Small intestine (tissue), 7 donors: ENCODE measurements at regions not wholly inside any gene's neighbourhood (a gene's known extent, or its start where the extent isn't known, plus 50 kb on each side); places are given as distances from the start of the nearest gene placed in this dataset.
"Not testable (repeated sequence)": the region's sequence is repeated elsewhere in the genome, so short reads cannot be mapped to it uniquely, and the experiment has no call there.

ENCODE experiments used
- DNase-seq, 2 donors: peaks; one replicate each; pipeline versions ENCODE4 v3.0.0 to v3.0.0-alpha.2; 2013
- FAIRE-seq: peaks from 2 replicates; lab custom pipeline; 2012; peaks lifted over from hg19 to GRCh38; lab: Jason Lieb, UNC
- H3K27ac ChIP-seq, 3 donors: one replicate each; pipeline ENCODE4 v1.5.1; 2013; ENCODE audit warnings: low read length in 2 of 3, mild to moderate bottlenecking in 2 of 3, control low read depth in 1 of 3, inconsistent platforms in 1 of 3, low read depth in 1 of 3, moderate library complexity in 1 of 3
- H3K27me3 ChIP-seq, 3 donors: one replicate each; pipeline ENCODE4 v1.6.1; 2013; ENCODE audit warnings: low read length in 3 of 3, inconsistent platforms in 1 of 3; ENCODE audit not compliant: control insufficient read depth in 3 of 3, insufficient read depth in 3 of 3
- H3K36me3 ChIP-seq, 3 donors: one replicate each; pipeline ENCODE4 v1.6.1; 2013; ENCODE audit warnings: low read length in 3 of 3, inconsistent platforms in 1 of 3, low read depth in 1 of 3, mild to moderate bottlenecking in 1 of 3, moderate library complexity in 1 of 3; ENCODE audit not compliant: control insufficient read depth in 3 of 3, insufficient read depth in 2 of 3
- H3K4me1 ChIP-seq, 3 donors: one replicate each; pipeline ENCODE4 v1.6.1; 2013; ENCODE audit warnings: low read length in 2 of 3, inconsistent platforms in 1 of 3, low read depth in 1 of 3, mild to moderate bottlenecking in 1 of 3, moderate library complexity in 1 of 3; ENCODE audit not compliant: control insufficient read depth in 3 of 3, insufficient read depth in 2 of 3
- H3K4me3 ChIP-seq, 3 donors: one replicate each; pipeline ENCODE4 v1.5.1; 2013; ENCODE audit warnings: low read length in 3 of 3, control low read depth in 1 of 3, inconsistent platforms in 1 of 3, low read depth in 1 of 3, mild to moderate bottlenecking in 1 of 3, moderate library complexity in 1 of 3
- H3K9me3 ChIP-seq, 2 donors: one replicate each; pipeline ENCODE4 v1.6.1; 2013; ENCODE audit warnings: low read depth in 1 of 2, low read length in 1 of 2; ENCODE audit not compliant: control insufficient read depth in 2 of 2, insufficient read depth in 1 of 2
- WGBS, 3 donors: extraction: QIAGEN DNeasy Blood & Tissue Kit; methylation state at CpG; one replicate each; pipeline ENCODE4 v1.1.7; 2013; 5-methylcytosine and 5-hydroxymethylcytosine counted together
- donor health status: healthy with polysubstance abuse.
- donor health status: control.
- donor health status: control.
- donor health status: Bipolar disorder and iron deficiency.
- donor health status: healthy.

DNA sequence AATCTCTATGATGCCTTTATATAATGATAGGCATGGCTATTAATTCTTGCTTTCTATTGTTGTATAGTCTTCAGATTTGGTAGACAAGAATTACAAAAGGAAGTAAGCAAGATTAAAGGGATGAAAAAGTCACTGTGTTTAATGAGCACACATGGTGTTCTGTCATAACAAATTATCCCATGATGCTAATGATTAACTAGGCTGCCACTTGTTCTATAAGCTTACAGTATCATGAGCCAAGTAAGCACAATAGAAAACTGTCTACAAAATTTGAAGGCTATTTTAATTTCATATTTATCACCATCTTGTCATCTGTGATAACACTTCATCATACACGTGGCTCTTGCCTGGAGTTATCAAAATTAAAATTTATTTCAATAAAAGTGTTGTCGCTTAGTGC is 466.7 kb downstream of the GASK1B start:
- H3K27me3 ChIP-seq, result no peaks in the 10 kb centered on the region
- 19 to 53% (median 32%) methylated on average over 2 of the region's 2 CpGs for WGBS, 3 donors
- no peak overlapping the region for H3K4me3 ChIP-seq
- H3K4me1 ChIP-seq, result no peaks in the 10 kb centered on the region
- peak; percentile 64 to 67 for DNase-seq
- no peaks in the 10 kb centered on the region for H3K36me3 ChIP-seq
- no peak overlapping the region for H3K27ac ChIP-seq
- H3K9me3 ChIP-seq, result no peaks in the 10 kb centered on the region
- FAIRE-seq, result no peak

DNA sequence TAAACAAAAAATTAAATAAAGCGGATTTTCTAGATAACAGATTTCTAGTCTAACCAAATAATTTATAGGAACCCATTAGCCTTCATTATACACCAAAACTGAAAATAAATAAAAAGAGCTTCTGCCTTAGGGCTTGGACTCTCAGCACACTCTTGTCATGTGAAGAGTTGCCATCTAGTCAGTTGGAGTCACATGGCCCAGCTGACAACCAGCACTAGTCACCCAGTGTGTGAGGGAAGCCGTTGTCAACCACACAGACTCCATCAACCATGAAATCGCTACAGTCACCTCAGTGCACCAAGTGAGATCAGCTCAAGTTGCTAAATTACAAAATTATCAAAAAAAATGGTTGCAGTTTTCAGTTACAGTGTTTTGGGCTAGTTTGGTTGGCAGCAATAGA is 470.0 kb downstream of the GASK1B start:
- FAIRE-seq (no peak), DNase-seq (no peak)
- H3K27ac ChIP-seq, result no peak overlapping the region
- no peaks in the 10 kb centered on the region for H3K27me3 ChIP-seq
- no peaks in the 10 kb centered on the region for H3K36me3 ChIP-seq
- 88 to 93% (median 89%) methylated on average over 3 of the region's 3 CpGs for WGBS, 3 donors
- no peaks in the 10 kb centered on the region for H3K9me3 ChIP-seq
- H3K4me3 ChIP-seq, result no peak overlapping the region
- no peaks in the 10 kb centered on the region for H3K4me1 ChIP-seq

DNA sequence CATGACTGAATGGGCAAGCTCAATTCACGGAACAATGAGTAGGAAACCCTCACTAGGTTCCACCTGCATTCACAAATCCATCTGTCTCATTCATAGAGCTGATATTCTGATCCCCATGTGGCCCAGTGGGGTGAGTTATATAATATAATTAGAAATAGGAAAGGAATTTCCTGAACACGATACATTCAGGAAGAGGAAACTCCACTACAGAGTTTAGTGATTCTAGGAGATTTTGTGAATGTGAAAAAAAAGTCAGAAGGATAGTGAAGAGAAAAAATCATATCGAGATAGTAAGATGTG is 471.2 kb downstream of the GASK1B start:
- WGBS, 3 donors, result 54 to 67% (median 67%) methylated on average over 3 of the region's 3 CpGs
- no peaks in the 10 kb centered on the region for H3K4me1 ChIP-seq
- no peak overlapping the region for H3K4me3 ChIP-seq
- FAIRE-seq, result no peak
- H3K9me3 ChIP-seq, result no peaks in the 10 kb centered on the region
- no peak for DNase-seq
- no peaks in the 10 kb centered on the region for H3K27me3 ChIP-seq
- no peaks in the 10 kb centered on the region for H3K36me3 ChIP-seq
- no peak overlapping the region for H3K27ac ChIP-seq

DNA sequence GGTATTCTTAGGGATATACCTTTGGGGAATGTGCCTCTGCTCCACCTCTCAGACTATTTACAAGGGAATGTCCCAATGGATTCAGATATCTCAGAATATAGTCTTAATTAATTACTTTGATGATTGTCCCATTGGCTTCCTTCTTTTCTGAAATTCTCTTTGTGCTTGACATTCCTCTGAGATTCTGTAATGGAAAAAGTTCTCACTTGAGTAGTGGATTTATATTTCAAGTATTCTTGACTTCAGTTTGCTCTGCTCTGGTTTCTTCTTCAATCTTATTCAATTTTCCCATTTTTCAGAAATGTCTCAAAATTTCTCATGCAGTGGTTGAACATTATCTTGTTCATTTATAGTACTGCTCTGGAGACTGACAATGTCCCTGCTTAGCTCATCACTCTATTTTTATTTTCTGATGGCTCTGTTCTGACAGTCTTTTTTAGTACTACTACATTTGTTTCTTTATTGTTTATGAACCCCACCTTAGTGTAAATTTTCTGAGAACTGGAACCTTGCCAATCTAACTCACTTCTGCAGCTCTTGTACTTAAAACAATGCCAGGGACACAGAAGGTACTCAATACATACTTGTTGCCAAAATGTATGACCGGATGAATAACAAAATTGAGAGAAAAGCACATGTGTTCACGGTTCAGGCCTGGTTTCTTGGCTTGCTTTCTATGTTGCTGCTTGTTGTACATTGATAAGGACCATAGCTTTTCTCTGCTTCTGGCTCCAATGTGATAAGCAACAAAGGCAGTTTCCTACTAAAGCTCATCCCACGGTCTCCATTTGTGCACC is 471.7 kb downstream of the GASK1B start:
- Histone ChIP-seq H3K36me3 (no peaks in the 10 kb centered on the region), H3K27ac (no peak overlapping the region), H3K27me3 (no peaks in the 10 kb centered on the region), H3K4me1 (no peaks in the 10 kb centered on the region), H3K9me3 (no peaks in the 10 kb centered on the region), H3K4me3 (no peak overlapping the region)
- no peak for DNase-seq
- no peak for FAIRE-seq
- WGBS, 3 donors, result 69 to 86% (median 76%) methylated on average over 3 of the region's 3 CpGs

DNA sequence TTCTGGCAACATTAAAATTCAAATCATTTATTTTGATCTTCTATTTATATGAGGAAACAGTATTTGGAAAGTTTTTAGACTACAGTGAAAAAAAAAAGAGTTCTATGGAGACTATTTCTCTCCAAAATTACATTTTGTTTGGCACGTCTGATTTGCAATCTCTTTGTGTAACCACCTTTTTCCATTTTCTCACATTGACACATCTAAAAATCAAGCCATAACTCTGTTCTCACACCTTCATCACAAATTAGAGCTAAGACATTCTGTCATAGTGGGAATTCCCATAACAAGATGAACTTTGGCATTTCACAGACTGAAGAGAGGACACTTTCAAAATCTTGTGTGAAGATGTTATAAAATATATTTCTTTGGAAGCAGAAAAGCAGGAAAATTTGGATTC is 468.9 kb downstream of the GRIA2 start:
- 71 to 88% (median 75%) methylated on average over 1 of the region's 1 CpG for WGBS, 3 donors
- Histone ChIP-seq H3K9me3 (peaks cover 0 to 4% of the 10 kb centered on the region in 2 donors), H3K36me3 (no peaks in the 10 kb centered on the region), H3K4me3 (no peak overlapping the region), H3K27ac (no peak overlapping the region), H3K4me1 (no peaks in the 10 kb centered on the region), H3K27me3 (no peaks in the 10 kb centered on the region)
- DNase-seq, result no peak
- no peak for FAIRE-seq

DNA sequence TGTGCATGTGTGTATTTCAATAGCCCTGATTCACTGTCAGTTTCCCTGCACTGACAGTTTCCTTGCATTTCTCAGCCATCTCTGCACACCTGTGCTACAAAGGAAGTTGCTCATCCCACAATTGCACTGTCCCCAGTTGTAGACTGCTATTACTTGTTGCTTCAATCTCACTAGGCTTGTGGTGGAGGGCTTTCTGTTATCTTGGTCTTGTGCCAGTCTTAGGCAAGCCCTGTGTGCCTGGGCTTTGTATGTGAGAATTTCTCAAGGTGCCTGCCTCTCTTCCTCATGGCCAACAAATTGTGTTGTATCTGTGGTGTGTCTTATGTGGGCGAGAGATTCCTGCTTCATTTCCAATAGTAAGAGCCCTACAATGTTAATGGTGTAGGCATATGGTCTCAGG is 467.4 kb downstream of the GRIA2 start:
- Histone ChIP-seq H3K27me3 (no peaks in the 10 kb centered on the region), H3K9me3 (peaks cover 0 to 4% of the 10 kb centered on the region in 2 donors), H3K4me3 (no peak overlapping the region), H3K4me1 (no peaks in the 10 kb centered on the region), H3K27ac (no peak overlapping the region), H3K36me3 (no peaks in the 10 kb centered on the region)
- FAIRE-seq (no peak), DNase-seq (no peak)
- 75 to 84% (median 82%) methylated on average over 1 of the region's 1 CpG for whole genome bisulfite sequencing, 3 donors

DNA sequence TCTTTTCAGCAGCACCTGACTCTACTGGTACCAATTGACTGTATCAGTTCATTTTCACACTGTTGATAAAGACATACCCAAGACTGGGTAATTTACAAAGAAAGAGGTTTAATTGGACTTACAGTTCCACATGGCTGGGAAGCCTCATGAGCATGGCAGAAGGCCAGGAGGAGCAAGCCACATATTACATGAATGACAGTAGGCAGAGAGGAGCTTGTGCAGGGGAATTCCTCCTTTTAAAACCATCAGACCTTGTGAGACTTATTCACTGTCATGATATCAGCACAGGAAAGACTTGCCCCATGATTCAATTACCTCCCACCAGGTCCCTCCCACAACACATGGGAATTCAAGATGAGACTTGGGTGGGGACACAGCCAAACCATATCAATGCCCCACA is 458.8 kb downstream of the GRIA2 start:
- not testable (repeated sequence) for H3K9me3 ChIP-seq, DNase-seq, H3K4me1 ChIP-seq, H3K27me3 ChIP-seq, H3K36me3 ChIP-seq, FAIRE-seq, H3K4me3 ChIP-seq, H3K27ac ChIP-seq

DNA sequence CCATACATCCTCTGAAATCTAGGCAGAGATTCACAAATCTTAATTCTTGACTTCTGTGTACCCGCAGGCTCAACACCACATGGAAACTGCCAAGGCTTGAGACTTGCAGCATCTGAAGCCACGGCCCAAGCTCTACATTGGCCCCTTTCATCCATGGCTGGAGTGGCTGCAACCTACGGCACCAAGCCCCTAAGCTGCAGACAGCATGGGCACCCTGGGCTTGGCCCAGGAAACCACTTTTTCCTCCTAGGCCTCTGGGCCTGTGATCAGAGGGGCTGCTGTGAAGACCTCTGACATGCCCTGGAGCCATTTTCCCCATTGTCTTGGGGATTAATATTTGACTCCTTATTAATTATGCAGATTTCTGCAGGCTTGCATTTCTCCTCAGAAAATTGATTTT is 457.9 kb downstream of the GRIA2 start:
- Histone ChIP-seq H3K4me1 (no peaks in the 10 kb centered on the region), H3K27me3 (no peaks in the 10 kb centered on the region), H3K4me3 (no peak overlapping the region), H3K27ac (no peak overlapping the region), H3K36me3 (no peaks in the 10 kb centered on the region), H3K9me3 (peaks cover 0 to 7% of the 10 kb centered on the region in 2 donors)
- no peak for DNase-seq
- WGBS, 3 donors, result 83 to 88% (median 84%) methylated on average over 3 of the region's 3 CpGs
- no peak for FAIRE-seq

DNA sequence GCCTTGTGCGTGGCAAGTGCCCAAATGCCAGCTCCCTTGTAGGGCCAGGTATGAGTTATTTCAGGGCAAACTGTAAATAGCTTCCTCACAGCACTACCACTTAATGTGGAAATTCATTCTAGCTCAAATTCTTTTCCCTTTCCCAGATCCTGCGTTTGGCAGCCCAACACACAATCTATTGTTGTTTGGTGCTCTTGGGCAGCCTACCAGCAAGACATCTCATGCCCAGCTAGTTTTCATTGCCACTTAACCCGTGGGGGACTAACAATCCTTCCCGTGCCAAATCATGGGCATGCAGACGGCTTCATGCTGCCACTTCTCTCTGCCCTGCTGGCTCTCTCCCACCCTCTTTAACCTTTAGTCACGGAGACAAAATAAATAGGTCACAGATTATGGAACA is 454.2 kb downstream of the GRIA2 start:
- DNase-seq, result no peak

More for the DNA sequence above, 454.2 kb downstream of the GRIA2 start:
- 54 to 71% (median 69%) methylated on average over 6 of the region's 6 CpGs for WGBS, 3 donors
- no peaks in the 10 kb centered on the region for H3K36me3 ChIP-seq
- peaks cover 0 to 7% of the 10 kb centered on the region in 2 donors for H3K9me3 ChIP-seq
- no peak for FAIRE-seq
- H3K27me3 ChIP-seq, result no peaks in the 10 kb centered on the region
- no peak overlapping the region for H3K4me3 ChIP-seq
- no peak overlapping the region for H3K27ac ChIP-seq
- H3K4me1 ChIP-seq, result no peaks in the 10 kb centered on the region
